ENCODE measurements at regions not wholly inside any gene's neighbourhood (a gene's known extent, or its start where the extent isn't known, plus 50 kb on each side); places are given as distances from the start of the nearest gene placed in this dataset.

GRCh38 chr6:137799950-137800568, 67.0 kb upstream of the TNFAIP3 start:
- H3K27ac ChIP-seq = no peak overlapping the region
- intact Hi-C loops (cut with DNase I) = loop anchor here in 5 of 10 donors (5.0 to 10.0 kb wide), 5 partner anchors 67 to 147 kb away; partner anchors contain the start of gene TNFAIP3 (in 4 of the 5)
- peak in 6 of 8 donors; percentile 41 to 66 (median 58) for ATAC-seq

DNA sequence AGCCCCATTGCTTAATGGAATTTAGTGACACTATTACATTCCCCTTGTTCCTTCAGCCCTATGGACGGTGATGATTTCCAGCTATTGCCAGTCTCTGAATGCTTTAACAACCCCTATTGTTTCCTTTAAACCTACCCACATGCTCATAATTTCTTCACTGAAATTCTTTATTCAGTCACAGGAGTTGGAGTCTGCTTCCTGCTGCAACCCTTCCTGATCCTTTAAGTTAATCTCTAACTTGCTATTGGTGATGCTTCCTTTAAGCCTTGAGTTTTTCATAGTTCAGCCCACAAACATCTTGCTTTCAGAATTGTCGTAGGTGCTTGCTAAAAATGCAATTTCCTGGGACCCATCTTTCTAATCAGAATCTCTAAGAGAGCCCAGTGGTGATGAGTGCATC, 66.3 kb upstream of the TNFAIP3 start:
- intact Hi-C loops (cut with DNase I) = loop anchor here in 5 of 10 donors (5.0 to 10.0 kb wide), 4 partner anchors 67 to 147 kb away; partner anchors contain the start of gene TNFAIP3 (in 3 of the 5)
- H3K4me1 ChIP-seq = peaks cover 0 to 13% (median 0%) of the 10 kb centered on the region in 9 donors
- TF ChIP-seq, protein P1, sequence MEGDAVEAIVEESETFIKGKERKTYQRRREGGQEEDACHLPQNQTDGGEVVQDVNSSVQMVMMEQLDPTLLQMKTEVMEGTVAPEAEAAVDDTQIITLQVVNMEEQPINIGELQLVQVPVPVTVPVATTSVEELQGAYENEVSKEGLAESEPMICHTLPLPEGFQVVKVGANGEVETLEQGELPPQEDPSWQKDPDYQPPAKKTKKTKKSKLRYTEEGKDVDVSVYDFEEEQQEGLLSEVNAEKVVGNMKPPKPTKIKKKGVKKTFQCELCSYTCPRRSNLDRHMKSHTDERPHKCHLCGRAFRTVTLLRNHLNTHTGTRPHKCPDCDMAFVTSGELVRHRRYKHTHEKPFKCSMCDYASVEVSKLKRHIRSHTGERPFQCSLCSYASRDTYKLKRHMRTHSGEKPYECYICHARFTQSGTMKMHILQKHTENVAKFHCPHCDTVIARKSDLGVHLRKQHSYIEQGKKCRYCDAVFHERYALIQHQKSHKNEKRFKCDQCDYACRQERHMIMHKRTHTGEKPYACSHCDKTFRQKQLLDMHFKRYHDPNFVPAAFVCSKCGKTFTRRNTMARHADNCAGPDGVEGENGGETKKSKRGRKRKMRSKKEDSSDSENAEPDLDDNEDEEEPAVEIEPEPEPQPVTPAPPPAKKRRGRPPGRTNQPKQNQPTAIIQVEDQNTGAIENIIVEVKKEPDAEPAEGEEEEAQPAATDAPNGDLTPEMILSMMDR (IDR thresholded peaks at IDR 0.05) = no peak
- H3K27ac ChIP-seq = no peak overlapping the region
- H3K9me3 ChIP-seq = no peaks in the 10 kb centered on the region
- no peaks in the 10 kb centered on the region for H3K36me3 ChIP-seq
- H3K27me3 ChIP-seq = no peaks in the 10 kb centered on the region
- DNase-seq (no peak), ATAC-seq (no peak)
- 94 to 97% methylated on average over 2 of the region's 2 CpGs for WGBS, 2 donors
- no peak overlapping the region for H3K4me3 ChIP-seq

More at GRCh38 chr6:137799950-137800568, 67.0 kb upstream of the TNFAIP3 start:
- no peaks in the 10 kb centered on the region for H3K27me3 ChIP-seq
- WGBS, 2 donors = 93 to 94% methylated on average over 3 of the region's 3 CpGs
- H3K9me3 ChIP-seq = no peaks in the 10 kb centered on the region
- H3K4me1 ChIP-seq = peaks cover 0 to 8% (median 0%) of the 10 kb centered on the region in 9 donors
- peak in 1 of 2 donors; percentile 60 for DNase-seq
- TF ChIP-seq, protein P1 (IDR thresholded peaks at IDR 0.05) = peak in 7 of 9 donors; percentile 46 to 69 (median 57)
- no peak overlapping the region for H3K4me3 ChIP-seq
- no peaks in the 10 kb centered on the region for H3K36me3 ChIP-seq

DNA sequence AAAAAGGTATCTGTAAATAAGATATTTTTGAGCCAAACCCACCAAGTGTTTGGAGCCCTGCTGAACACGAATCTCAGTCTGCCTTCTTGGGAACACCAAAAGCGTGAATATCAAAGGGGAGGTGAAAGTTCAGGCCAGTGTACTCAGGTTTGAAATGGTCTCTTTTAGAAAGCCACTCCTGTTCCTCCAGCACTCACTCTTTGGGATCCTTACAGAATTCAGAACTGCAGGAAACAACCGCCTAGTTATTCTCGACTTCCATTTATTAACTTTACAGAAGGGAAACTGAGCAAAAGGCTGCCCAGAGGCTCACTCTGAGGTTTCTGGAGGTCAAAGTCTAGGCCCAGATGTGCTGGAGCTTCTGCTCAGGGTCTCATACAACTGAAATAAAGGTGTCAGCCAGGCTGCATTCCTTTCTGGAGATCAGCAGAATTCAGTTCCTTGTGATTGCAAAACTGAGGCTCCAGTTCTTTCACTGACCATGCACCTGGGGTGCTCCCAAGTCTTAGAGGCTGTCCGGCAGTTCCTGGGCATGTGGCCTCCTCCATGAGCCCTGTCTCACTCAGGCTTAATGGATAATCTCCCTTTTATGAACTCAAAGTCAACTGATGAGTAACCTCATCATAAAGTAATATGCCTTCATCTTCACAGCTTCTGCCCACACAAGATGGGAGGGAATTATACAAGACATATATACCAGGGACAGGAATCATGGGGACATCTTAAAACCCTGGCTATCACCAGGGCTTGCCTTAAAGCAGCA, 65.5 kb upstream of the TNFAIP3 start:
- Histone ChIP-seq H3K27me3 (no peaks in the 10 kb centered on the region), H3K9me3 (no peaks in the 10 kb centered on the region), H3K4me3 (no peak overlapping the region), H3K27ac (no peak overlapping the region), H3K36me3 (no peaks in the 10 kb centered on the region), H3K4me1 (peaks cover 0 to 14% (median 0%) of the 10 kb centered on the region in 9 donors)
- TF ChIP-seq, protein P1 (IDR thresholded peaks at IDR 0.05) = no peak
- ATAC-seq (no peak), DNase-seq (no peak)
- 95 to 96% methylated on average over 5 of the region's 5 CpGs for WGBS, 2 donors
- intact Hi-C loops (cut with DNase I) = loop anchor here in 5 of 10 donors (5.0 to 10.0 kb wide), 4 partner anchors 66 to 146 kb away; partner anchors contain the start of gene TNFAIP3 (in 3 of the 5)

DNA sequence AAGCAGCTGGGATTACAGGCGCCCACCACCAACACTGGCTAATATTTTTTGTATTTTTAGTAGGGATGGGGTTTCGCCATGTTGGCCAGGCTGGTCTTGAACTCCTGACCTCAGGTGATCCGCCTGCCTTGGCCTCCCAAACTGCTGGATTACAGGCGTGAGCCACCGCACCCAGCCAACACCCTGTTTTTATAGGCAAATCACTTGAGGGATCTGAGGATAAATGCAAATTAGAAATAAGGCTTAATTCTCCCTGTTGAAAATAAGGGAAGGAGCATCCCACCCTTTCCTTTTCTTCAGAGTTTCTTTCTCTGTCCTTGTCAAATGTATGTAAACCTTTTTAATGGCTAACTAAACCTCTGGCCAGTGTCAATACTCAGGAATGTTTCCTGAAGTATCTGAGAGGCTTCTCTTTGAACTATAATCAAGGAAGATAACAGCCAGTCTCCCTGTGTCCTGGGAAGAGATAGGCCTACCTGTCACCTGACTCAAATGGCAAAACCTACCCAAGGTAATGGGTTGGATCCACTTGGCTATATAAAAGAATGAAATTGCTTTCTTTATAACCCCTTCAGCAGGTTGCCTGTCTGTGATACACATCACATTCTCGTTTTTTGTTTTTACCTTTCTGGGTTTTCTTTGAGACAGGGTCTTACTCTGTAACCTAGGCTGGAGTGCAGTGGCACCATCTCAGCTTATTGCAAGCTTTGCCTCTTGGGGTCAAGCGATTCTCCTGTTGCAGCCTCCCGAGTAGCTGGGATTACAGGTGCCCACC, 64.5 kb upstream of the TNFAIP3 start:
- DNase-seq = no peak
- no peak overlapping the region for H3K4me3 ChIP-seq
- peaks cover 0 to 14% (median 0%) of the 10 kb centered on the region in 9 donors for H3K4me1 ChIP-seq
- no peaks in the 10 kb centered on the region for H3K9me3 ChIP-seq
- H3K27me3 ChIP-seq = no peaks in the 10 kb centered on the region
- TF ChIP-seq, protein P1 (IDR thresholded peaks at IDR 0.05) = no peak
- no peaks in the 10 kb centered on the region for H3K36me3 ChIP-seq
- intact Hi-C loops (cut with DNase I) = loop anchor here in 5 of 10 donors (5.0 to 10.0 kb wide), 4 partner anchors 65 to 145 kb away; partner anchors contain the start of gene TNFAIP3 (in 3 of the 5)
- 94 to 97% methylated on average over 8 of the region's 8 CpGs for WGBS, 2 donors
- H3K27ac ChIP-seq = no peak overlapping the region
- no peak for ATAC-seq

Measured in heart right ventricle (tissue), 16 donors.